ENCODE measurements at regions not wholly inside any gene's neighbourhood (a gene's known extent, or its start where the extent isn't known, plus 50 kb on each side); places are given as distances from the start of the nearest gene placed in this dataset.

- no peak for TF ChIP-seq POLR2A (IDR thresholded peaks at IDR 0.05; ENCODE audit: extremely low read depth, insufficient read length)
- TF ChIP-seq CTCF (IDR thresholded peaks at IDR 0.05; ENCODE audit: low read depth, low read length) = no peak
- TF ChIP-seq MAX (IDR thresholded peaks at IDR 0.05; ENCODE audit: low read depth, low read length) = no peak
- TF ChIP-seq MYC (IDR thresholded peaks at IDR 0.05; ENCODE audit: low read depth, low read length) = no peak
Measured at GRCh38 chr6:58198301-58198700, 880.9 kb downstream of the PRIM2 start.
